Fibroblast of gingiva (primary cell): ENCODE measurements at regions not wholly inside any gene's neighbourhood (a gene's known extent, or its start where the extent isn't known, plus 50 kb on each side); places are given as distances from the start of the nearest gene placed in this dataset.
"Not testable (repeated sequence)": the region's sequence is repeated elsewhere in the genome, so short reads cannot be mapped to it uniquely, and the experiment has no call there.

ENCODE experiments used
- DNase-seq: peaks from one replicate; pipeline ENCODE4 v3.0.0-alpha.2; 2011; ENCODE audit warnings: low read depth

- DNase-seq, result no peak
Measured at GRCh38 chr13:104616990-104617389, 1550.8 kb upstream of the SLC10A2 start.

GRCh38 chr13:104614361-104615145 is 1548.3 kb upstream of the SLC10A2 start:
- no peak for DNase-seq

GRCh38 chr13:104608331-104608730 is 1542.1 kb upstream of the SLC10A2 start:
- no peak for DNase-seq

DNA sequence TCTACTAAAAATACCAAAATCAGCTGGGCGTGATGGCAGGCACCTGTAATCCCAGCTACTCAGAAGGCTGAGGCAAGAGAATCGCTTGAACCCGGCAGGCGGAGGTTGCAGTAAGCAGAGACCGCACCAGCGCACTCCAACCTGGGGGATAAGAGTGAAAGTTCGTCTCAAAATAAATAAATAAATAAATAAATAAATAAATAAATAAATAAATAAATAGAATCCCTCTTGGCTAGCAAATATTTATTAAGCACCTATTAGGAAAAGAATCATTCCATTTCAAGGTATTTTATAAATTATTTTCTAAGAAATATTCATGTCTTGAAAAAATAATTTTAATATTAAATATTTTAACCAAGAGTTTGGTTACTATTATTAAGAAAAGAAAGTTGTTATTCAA is 1539.2 kb upstream of the SLC10A2 start:
- not testable (repeated sequence) for DNase-seq

GRCh38 chr13:104597546-104598180 is 1531.4 kb upstream of the SLC10A2 start:
- no peak for DNase-seq

- no peak for DNase-seq
Measured at GRCh38 chr13:104595511-104595910, 1529.3 kb upstream of the SLC10A2 start.

DNA sequence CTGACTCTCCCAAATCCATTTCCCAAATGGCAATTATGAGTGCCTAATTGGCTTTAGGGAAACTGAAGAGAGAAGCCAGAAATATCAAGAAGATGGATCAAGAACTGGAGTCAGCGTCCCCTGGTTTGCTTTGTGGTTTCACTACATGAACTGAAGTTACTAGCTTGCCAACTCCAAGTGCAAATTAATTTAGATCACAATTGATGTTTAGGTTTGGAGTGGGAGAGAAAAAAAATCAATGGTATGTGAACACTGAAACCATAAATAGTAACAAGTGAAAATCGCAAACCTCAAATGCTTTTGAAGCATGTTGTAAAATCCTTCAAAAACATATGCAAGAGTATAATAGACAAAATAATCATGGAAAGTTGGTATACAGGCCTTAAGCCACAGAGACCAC is 1528.6 kb upstream of the SLC10A2 start:
- DNase-seq, result no peak

GRCh38 chr13:104593693-104594092 is 1527.5 kb upstream of the SLC10A2 start:
- no peak for DNase-seq

GRCh38 chr13:104593251-104593576 is 1527.0 kb upstream of the SLC10A2 start:
- DNase-seq, result no peak

DNA sequence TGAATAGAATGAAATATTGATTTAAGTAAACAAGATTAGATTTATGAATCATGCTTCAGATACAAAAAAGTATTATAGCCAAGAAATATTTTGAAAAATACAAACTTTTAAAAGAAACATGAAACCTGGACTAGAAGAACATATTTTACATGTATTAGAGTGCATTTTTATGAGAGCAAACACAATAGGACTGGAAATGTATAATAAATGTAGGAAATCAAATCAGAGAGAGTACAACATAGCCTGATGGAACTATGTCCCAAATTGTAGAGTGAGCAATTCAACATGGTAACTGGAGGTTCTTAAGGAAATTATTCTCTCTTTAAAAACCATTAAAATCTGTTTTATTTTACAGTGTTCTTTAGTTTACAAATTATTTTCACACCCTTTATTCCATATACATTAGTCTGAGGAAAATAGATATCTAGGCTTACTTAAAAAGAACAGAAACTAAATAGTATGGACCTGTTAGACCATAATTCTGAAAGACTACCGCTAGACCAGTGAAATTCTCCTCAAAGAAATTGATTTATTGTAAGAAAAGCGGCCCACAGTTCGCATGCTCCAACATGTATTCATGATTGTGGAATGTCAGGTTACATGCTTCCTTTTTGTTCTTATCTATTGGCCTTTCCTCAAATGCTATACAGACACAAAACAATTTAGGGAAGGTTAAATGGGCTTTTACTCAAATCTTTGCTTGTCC is 1526.5 kb upstream of the SLC10A2 start:
- no peak for DNase-seq

GRCh38 chr13:104592127-104592526 is 1525.9 kb upstream of the SLC10A2 start:
- no peak for DNase-seq

DNA sequence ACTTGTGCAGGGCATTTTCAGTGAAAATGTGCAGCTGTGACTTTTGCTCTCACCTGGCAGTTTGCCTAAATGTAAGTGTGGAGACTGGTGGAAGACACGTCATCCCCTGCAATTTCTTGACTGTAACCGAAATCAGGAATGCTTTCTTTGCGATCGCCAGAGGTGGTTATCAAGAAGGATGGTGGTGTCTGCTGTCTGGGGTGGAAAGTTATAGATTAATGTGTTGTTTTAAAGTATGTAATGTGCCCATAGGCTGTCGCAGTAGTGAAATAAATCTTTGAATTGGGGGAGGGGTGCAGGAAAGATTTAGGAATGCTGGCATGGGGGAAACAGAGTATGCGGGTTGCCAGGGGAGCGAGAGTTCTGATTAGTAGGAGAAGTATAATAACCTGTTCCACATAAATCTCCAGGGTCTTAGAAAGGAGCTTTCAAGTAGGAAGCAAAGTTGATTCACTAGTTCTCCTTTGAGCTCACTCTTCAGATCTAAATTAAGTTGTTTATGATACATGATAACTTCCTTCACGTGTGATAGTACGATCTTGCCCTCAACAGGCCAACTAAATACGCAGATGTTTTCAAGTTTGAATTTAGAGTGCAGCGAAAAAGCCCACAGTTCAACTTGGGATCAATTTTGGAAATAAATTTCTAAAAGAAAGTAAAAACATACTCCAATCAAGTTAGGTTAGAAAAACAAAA is 1520.0 kb upstream of the SLC10A2 start:
- DNase-seq, result no peak

- DNase-seq, result no peak
Measured at GRCh38 chr13:104584481-104584880, 1518.3 kb upstream of the SLC10A2 start.

GRCh38 chr13:104580931-104581330 is 1514.7 kb upstream of the SLC10A2 start:
- no peak for DNase-seq

- DNase-seq, result no peak
Measured at GRCh38 chr13:104577071-104577815, 1511.0 kb upstream of the SLC10A2 start.

DNA sequence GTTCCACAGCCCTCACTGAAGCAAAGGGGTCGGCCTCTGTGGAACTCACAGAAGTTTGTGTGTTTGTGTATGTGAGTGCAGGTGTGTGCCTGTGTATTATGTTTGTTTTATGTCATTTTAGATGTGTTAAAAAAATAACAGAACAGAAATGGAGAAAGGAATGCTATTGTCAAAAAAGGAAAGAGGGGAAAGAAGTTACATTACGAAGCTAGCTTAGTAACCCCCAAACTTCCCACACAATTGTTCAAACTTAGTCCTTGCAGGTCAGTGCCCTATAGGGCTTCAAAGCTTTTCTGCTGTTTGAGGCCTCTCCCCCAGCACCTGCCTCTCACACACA is 1505.6 kb upstream of the SLC10A2 start:
- no peak for DNase-seq

- DNase-seq, result peak; percentile 27
Measured at GRCh38 chr13:104571161-104571892, 1505.1 kb upstream of the SLC10A2 start.

GRCh38 chr13:104567114-104567513 is 1500.9 kb upstream of the SLC10A2 start:
- DNase-seq, result no peak

GRCh38 chr13:104565888-104566287 is 1499.7 kb upstream of the SLC10A2 start:
- DNase-seq, result no peak

DNA sequence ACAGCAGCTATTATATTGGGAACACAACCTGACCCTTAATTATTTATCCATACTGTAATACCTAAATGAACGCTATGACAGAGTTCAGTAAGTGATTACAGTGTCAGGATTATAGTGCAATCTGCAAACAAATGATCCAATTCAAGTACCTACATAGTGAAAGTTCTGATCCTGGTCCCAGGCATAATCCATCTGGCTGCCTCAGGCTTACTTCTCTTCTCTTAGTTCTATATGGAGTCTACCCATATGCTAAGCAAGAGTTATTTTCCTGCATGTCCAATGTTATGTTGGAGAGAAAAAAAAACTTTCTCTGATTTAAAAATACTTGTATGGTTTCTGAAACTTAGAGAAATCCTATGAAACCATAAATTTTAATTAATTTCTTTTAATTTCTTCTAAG is 1487.7 kb upstream of the SLC10A2 start:
- DNase-seq, result no peak

DNA sequence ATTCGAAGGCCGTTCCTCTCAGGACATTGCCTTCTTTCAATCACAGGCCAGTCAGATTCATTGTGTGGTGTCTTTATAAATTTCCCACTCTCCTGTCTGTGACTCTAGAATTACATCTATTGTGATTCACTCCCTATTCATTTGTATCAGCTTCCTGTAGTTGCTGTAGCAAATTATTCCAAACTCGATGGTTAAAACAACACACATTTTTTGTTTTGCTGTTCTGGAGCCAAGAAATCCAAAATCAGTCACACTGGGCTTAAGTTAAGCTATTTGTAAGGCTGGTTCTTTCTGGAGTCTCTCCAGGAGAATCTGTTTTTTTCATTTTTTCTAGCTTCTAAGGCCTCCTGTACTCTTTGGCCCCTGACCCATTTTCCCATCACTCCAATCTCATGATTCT is 1487.0 kb upstream of the SLC10A2 start:
- no peak for DNase-seq
